ENCODE measurements at regions not wholly inside any gene's neighbourhood (a gene's known extent, or its start where the extent isn't known, plus 50 kb on each side); places are given as distances from the start of the nearest gene placed in this dataset.
"Not testable (repeated sequence)": the region's sequence is repeated elsewhere in the genome, so short reads cannot be mapped to it uniquely, and the experiment has no call there.

- in situ Hi-C loops (cut with HindIII; ENCODE audit: low pct_unique_long_range_greater_than_20kb, low sequenced_read_pairs): no loop called here
- no peak for DNase-seq (ENCODE audit: low read depth)
These were observed 232.2 kb upstream of the GRIN3A start for GRCh38 chr9:101970609-101971008.

- in situ Hi-C loops (cut with HindIII; ENCODE audit: low pct_unique_long_range_greater_than_20kb, low sequenced_read_pairs): no loop called here
- DNase-seq (ENCODE audit: low read depth): no peak
These were observed 229.9 kb upstream of the GRIN3A start for GRCh38 chr9:101968392-101968791.

- in situ Hi-C loops (cut with HindIII; ENCODE audit: low pct_unique_long_range_greater_than_20kb, low sequenced_read_pairs): no loop called here
These were observed 228.2 kb upstream of the GRIN3A start for GRCh38 chr9:101966691-101967090.

GRCh38 chr9:101957705-101958104 lies 219.3 kb upstream of the GRIN3A start:
- DNase-seq (ENCODE audit: low read depth): no peak
- in situ Hi-C loops (cut with HindIII; ENCODE audit: low pct_unique_long_range_greater_than_20kb, low sequenced_read_pairs): no loop called here

More at GRCh38 chr9:101966691-101967090, 228.2 kb upstream of the GRIN3A start:
- DNase-seq (ENCODE audit: low read depth): no peak

- no peak for DNase-seq (ENCODE audit: low read depth)
- in situ Hi-C loops (cut with HindIII; ENCODE audit: low pct_unique_long_range_greater_than_20kb, low sequenced_read_pairs): no loop called here
These were observed 213.2 kb upstream of the GRIN3A start for GRCh38 chr9:101951598-101951997.

GRCh38 chr9:101931756-101932155 lies 193.3 kb upstream of the GRIN3A start:
- in situ Hi-C loops (cut with HindIII; ENCODE audit: low pct_unique_long_range_greater_than_20kb, low sequenced_read_pairs): no loop called here

GRCh38 chr9:101930783-101931182 lies 192.3 kb upstream of the GRIN3A start:
- in situ Hi-C loops (cut with HindIII; ENCODE audit: low pct_unique_long_range_greater_than_20kb, low sequenced_read_pairs): no loop called here
- DNase-seq (ENCODE audit: low read depth): no peak

More at GRCh38 chr9:101931756-101932155, 193.3 kb upstream of the GRIN3A start:
- no peak for DNase-seq (ENCODE audit: low read depth)

GRCh38 chr9:101925498-101925897 lies 187.1 kb upstream of the GRIN3A start:
- DNase-seq (ENCODE audit: low read depth): no peak
- in situ Hi-C loops (cut with HindIII; ENCODE audit: low pct_unique_long_range_greater_than_20kb, low sequenced_read_pairs): no loop called here

- in situ Hi-C loops (cut with HindIII; ENCODE audit: low pct_unique_long_range_greater_than_20kb, low sequenced_read_pairs): no loop called here
- DNase-seq (ENCODE audit: low read depth): no peak
These were observed 185.0 kb upstream of the GRIN3A start for GRCh38 chr9:101923451-101923850.

- in situ Hi-C loops (cut with HindIII; ENCODE audit: low pct_unique_long_range_greater_than_20kb, low sequenced_read_pairs); DNase-seq (ENCODE audit: low read depth): not testable (repeated sequence)
These were observed 178.5 kb upstream of the GRIN3A start for GRCh38 chr9:101916948-101917347.

- DNase-seq (ENCODE audit: low read depth): no peak
- in situ Hi-C loops (cut with HindIII; ENCODE audit: low pct_unique_long_range_greater_than_20kb, low sequenced_read_pairs): no loop called here
These were observed 177.0 kb upstream of the GRIN3A start for GRCh38 chr9:101915482-101915881.

GRCh38 chr9:101912698-101913097 lies 174.3 kb upstream of the GRIN3A start:
- in situ Hi-C loops (cut with HindIII; ENCODE audit: low pct_unique_long_range_greater_than_20kb, low sequenced_read_pairs): no loop called here
- DNase-seq (ENCODE audit: low read depth): no peak

GRCh38 chr9:101907466-101907865 lies 169.0 kb upstream of the GRIN3A start:
- in situ Hi-C loops (cut with HindIII; ENCODE audit: low pct_unique_long_range_greater_than_20kb, low sequenced_read_pairs): no loop called here

GRCh38 chr9:101904845-101905244 lies 166.4 kb upstream of the GRIN3A start:
- DNase-seq (ENCODE audit: low read depth): no peak
- in situ Hi-C loops (cut with HindIII; ENCODE audit: low pct_unique_long_range_greater_than_20kb, low sequenced_read_pairs): no loop called here

More at GRCh38 chr9:101907466-101907865, 169.0 kb upstream of the GRIN3A start:
- DNase-seq (ENCODE audit: low read depth): no peak

GRCh38 chr9:101902051-101902450 lies 163.6 kb upstream of the GRIN3A start:
- in situ Hi-C loops (cut with HindIII; ENCODE audit: low pct_unique_long_range_greater_than_20kb, low sequenced_read_pairs): no loop called here

GRCh38 chr9:101897196-101897595 lies 158.7 kb upstream of the GRIN3A start:
- in situ Hi-C loops (cut with HindIII; ENCODE audit: low pct_unique_long_range_greater_than_20kb, low sequenced_read_pairs): no loop called here
- DNase-seq (ENCODE audit: low read depth): no peak

More at GRCh38 chr9:101902051-101902450, 163.6 kb upstream of the GRIN3A start:
- DNase-seq (ENCODE audit: low read depth): no peak

GRCh38 chr9:101893661-101894646 lies 155.5 kb upstream of the GRIN3A start:
- DNase-seq (ENCODE audit: low read depth): no peak
- in situ Hi-C loops (cut with HindIII; ENCODE audit: low pct_unique_long_range_greater_than_20kb, low sequenced_read_pairs): no loop called here

- in situ Hi-C loops (cut with HindIII; ENCODE audit: low pct_unique_long_range_greater_than_20kb, low sequenced_read_pairs): no loop called here
- no peak for DNase-seq (ENCODE audit: low read depth)
These were observed 143.1 kb upstream of the GRIN3A start for GRCh38 chr9:101881508-101881907.

- in situ Hi-C loops (cut with HindIII; ENCODE audit: low pct_unique_long_range_greater_than_20kb, low sequenced_read_pairs): no loop called here
These were observed 142.4 kb upstream of the GRIN3A start for GRCh38 chr9:101880846-101881245.

GRCh38 chr9:101878734-101879133 lies 140.3 kb upstream of the GRIN3A start:
- in situ Hi-C loops (cut with HindIII; ENCODE audit: low pct_unique_long_range_greater_than_20kb, low sequenced_read_pairs): no loop called here
- DNase-seq (ENCODE audit: low read depth): no peak

More at GRCh38 chr9:101880846-101881245, 142.4 kb upstream of the GRIN3A start:
- no peak for DNase-seq (ENCODE audit: low read depth)
